Activated naive CD4-positive, alpha-beta T cell treated with anti-CD3 and anti-CD28 coated beads for 36 hours (primary cell): ENCODE measurements at regions not wholly inside any gene's neighbourhood (a gene's known extent, or its start where the extent isn't known, plus 50 kb on each side); places are given as distances from the start of the nearest gene placed in this dataset.

Experiments
- CTCF ChIA-PET: fragments of 350-600 bp; sonication (Branson Sonifier 250); formaldehyde crosslinking; loops from one replicate; lab custom pipeline; 2021; ENCODE audit warnings: antibody characterized with exemption; lab: Charles Lee
- DNase-seq: peaks from one replicate; pipeline ENCODE4 v3.0.0-alpha.2; 2020
- H3K27ac Mint-ChIP-seq: one replicate; pipeline ENCODE4 v1.8.0; 2021; ENCODE audit warnings: mild to moderate bottlenecking, mixed read lengths
- H3K27me3 Mint-ChIP-seq: one replicate; pipeline ENCODE4 v1.8.0; 2021; ENCODE audit warnings: low read depth, mixed read lengths
- H3K36me3 Mint-ChIP-seq: one replicate; pipeline ENCODE4 v1.8.0; 2021; ENCODE audit warnings: low read depth, mixed read lengths
- H3K4me1 Mint-ChIP-seq: one replicate; pipeline ENCODE4 v1.8.0; 2021; ENCODE audit warnings: low read depth, mixed read lengths
- H3K4me3 Mint-ChIP-seq: one replicate; pipeline ENCODE4 v1.8.0; 2021; ENCODE audit warnings: mild to moderate bottlenecking, moderate library complexity, mixed read lengths
- H3K9me3 Mint-ChIP-seq: one replicate; pipeline ENCODE4 v1.8.0; 2021; ENCODE audit warnings: mixed read lengths
- intact Hi-C: fragments of 100-400 bp; cut with micrococcal nuclease; formaldehyde crosslinking; loops from one replicate; pipeline ENCODE4 v1.15.1; 2023

- H3K36me3 Mint-ChIP-seq, result no peaks in the 10 kb centered on the region
- peak; percentile 34 for DNase-seq
- no peaks in the 10 kb centered on the region for H3K27me3 Mint-ChIP-seq
- intact Hi-C loops, result loop anchor here (1.0 kb wide), 2 partner anchors 7 to 141 kb away; no protein-coding TSS in a partner anchor
- CTCF ChIA-PET, result interaction anchor here (0.8 to 6.0 kb wide), 2 partner anchors 9 kb away, joined by 3 to 62 read pairs; no protein-coding TSS in a partner anchor
- peak overlapping the region; percentile 23 for H3K4me3 Mint-ChIP-seq
- peaks cover 80% of the 10 kb centered on the region for H3K4me1 Mint-ChIP-seq
- H3K9me3 Mint-ChIP-seq, result no peaks in the 10 kb centered on the region
- H3K27ac Mint-ChIP-seq, result peak overlapping the region; percentile 93
These were observed 59.1 kb upstream of the SMNDC1 start for GRCh38 chr10:110363572-110364411.

- Mint-ChIP-seq H3K9me3 (no peaks in the 10 kb centered on the region), H3K27me3 (no peaks in the 10 kb centered on the region), H3K4me1 (peaks cover 82% of the 10 kb centered on the region), H3K36me3 (no peaks in the 10 kb centered on the region), H3K27ac (peak overlapping the region; percentile 93), H3K4me3 (peak overlapping the region; percentile 10)
- DNase-seq, result peak; percentile 86
- CTCF ChIA-PET, result interaction anchor here (1.3 to 6.0 kb wide), 2 partner anchors 10 to 27 kb away, joined by 4 to 62 read pairs; no protein-coding TSS in a partner anchor
- intact Hi-C loops, result loop anchor here (1.0 kb wide), 2 partner anchors 8 to 140 kb away; no protein-coding TSS in a partner anchor
These were observed 59.8 kb upstream of the SMNDC1 start for GRCh38 chr10:110364531-110364937.

- no peak overlapping the region for H3K4me3 Mint-ChIP-seq
- intact Hi-C loops, result no loop called here
- peak overlapping the region; percentile 93 for H3K27ac Mint-ChIP-seq
These were observed 60.8 kb upstream of the SMNDC1 start for GRCh38 chr10:110365356-110366143.

GRCh38 chr10:110366635-110367034, 61.9 kb upstream of the SMNDC1 start:
- Mint-ChIP-seq H3K27me3 (no peaks in the 10 kb centered on the region), H3K4me1 (peaks cover 69% of the 10 kb centered on the region), H3K9me3 (no peaks in the 10 kb centered on the region), H3K27ac (peak overlapping the region; percentile 93), H3K36me3 (no peaks in the 10 kb centered on the region), H3K4me3 (no peak overlapping the region)
- CTCF ChIA-PET, result interaction anchor here (0.6 to 6.0 kb wide), 4 partner anchors 10 to 180 kb away, joined by 3 to 62 read pairs (median 4); no protein-coding TSS in a partner anchor
- no peak for DNase-seq
- intact Hi-C loops, result no loop called here

More at GRCh38 chr10:110365356-110366143, 60.8 kb upstream of the SMNDC1 start:
- peak; percentile 75 for DNase-seq
- Mint-ChIP-seq H3K27me3 (no peaks in the 10 kb centered on the region), H3K36me3 (no peaks in the 10 kb centered on the region), H3K4me1 (peaks cover 79% of the 10 kb centered on the region), H3K9me3 (no peaks in the 10 kb centered on the region)
- CTCF ChIA-PET, result interaction anchor here (0.5 to 6.0 kb wide), 5 partner anchors 11 to 326 kb away, joined by 3 to 62 read pairs (median 4); no protein-coding TSS in a partner anchor

- DNase-seq, result peak; percentile 40
- no peak overlapping the region for H3K4me3 Mint-ChIP-seq
These were observed 63.3 kb upstream of the SMNDC1 start for GRCh38 chr10:110368002-110368401.

GRCh38 chr10:110368556-110368955, 63.8 kb upstream of the SMNDC1 start:
- intact Hi-C loops, result no loop called here
- Mint-ChIP-seq H3K9me3 (no peaks in the 10 kb centered on the region), H3K36me3 (no peaks in the 10 kb centered on the region), H3K27me3 (no peaks in the 10 kb centered on the region), H3K4me1 (peaks cover 75% of the 10 kb centered on the region), H3K27ac (peak overlapping the region; percentile 93), H3K4me3 (no peak overlapping the region)
- CTCF ChIA-PET, result interaction anchor here (0.7 to 6.0 kb wide), 4 partner anchors 9 to 80 kb away, joined by 3 to 62 read pairs (median 4); no protein-coding TSS in a partner anchor
- no peak for DNase-seq

More at GRCh38 chr10:110368002-110368401, 63.3 kb upstream of the SMNDC1 start:
- CTCF ChIA-PET, result interaction anchor here (0.7 to 6.0 kb wide), 4 partner anchors 9 to 80 kb away, joined by 3 to 62 read pairs (median 4); no protein-coding TSS in a partner anchor
- H3K27me3 Mint-ChIP-seq, result no peaks in the 10 kb centered on the region
- H3K9me3 Mint-ChIP-seq, result no peaks in the 10 kb centered on the region
- H3K36me3 Mint-ChIP-seq, result no peaks in the 10 kb centered on the region
- H3K4me1 Mint-ChIP-seq, result peaks cover 75% of the 10 kb centered on the region
- intact Hi-C loops, result no loop called here
- H3K27ac Mint-ChIP-seq, result peak overlapping the region; percentile 93

GRCh38 chr10:110370006-110370405, 65.3 kb upstream of the SMNDC1 start:
- H3K9me3 Mint-ChIP-seq, result no peaks in the 10 kb centered on the region
- intact Hi-C loops, result no loop called here
- CTCF ChIA-PET, result interaction anchor here (1.4 to 2.0 kb wide), 2 partner anchors 8 to 15 kb away, joined by 3 to 8 read pairs; no protein-coding TSS in a partner anchor
- no peaks in the 10 kb centered on the region for H3K36me3 Mint-ChIP-seq
- peaks cover 64% of the 10 kb centered on the region for H3K4me1 Mint-ChIP-seq
- H3K27me3 Mint-ChIP-seq, result no peaks in the 10 kb centered on the region
- H3K27ac Mint-ChIP-seq, result no peak overlapping the region
- no peak overlapping the region for H3K4me3 Mint-ChIP-seq
- DNase-seq, result no peak

- H3K9me3 Mint-ChIP-seq, result no peaks in the 10 kb centered on the region
- H3K4me3 Mint-ChIP-seq, result no peak overlapping the region
- intact Hi-C loops, result loop anchor here (1.0 kb wide), 1 partner anchor 16 kb away; no protein-coding TSS in a partner anchor
- no peaks in the 10 kb centered on the region for H3K36me3 Mint-ChIP-seq
- peak overlapping the region; percentile 39 for H3K27ac Mint-ChIP-seq
- DNase-seq, result no peak
- CTCF ChIA-PET, result interaction anchor here (0.7 to 1.2 kb wide), 4 partner anchors 9 to 174 kb away, joined by 3 to 4 read pairs (median 4); no protein-coding TSS in a partner anchor
- no peaks in the 10 kb centered on the region for H3K27me3 Mint-ChIP-seq
- H3K4me1 Mint-ChIP-seq, result peaks cover 38% of the 10 kb centered on the region
These were observed 67.9 kb upstream of the SMNDC1 start for GRCh38 chr10:110372656-110373055.

GRCh38 chr10:110373059-110373458, 68.3 kb upstream of the SMNDC1 start:
- H3K4me1 Mint-ChIP-seq, result peaks cover 34% of the 10 kb centered on the region
- no peaks in the 10 kb centered on the region for H3K9me3 Mint-ChIP-seq
- DNase-seq, result no peak
- H3K27me3 Mint-ChIP-seq, result no peaks in the 10 kb centered on the region
- intact Hi-C loops, result no loop called here
- no peaks in the 10 kb centered on the region for H3K36me3 Mint-ChIP-seq
- no peak overlapping the region for H3K4me3 Mint-ChIP-seq
- H3K27ac Mint-ChIP-seq, result peak overlapping the region; percentile 39
- CTCF ChIA-PET, result interaction anchor here (0.7 to 0.9 kb wide), 2 partner anchors 9 to 174 kb away, joined by 3 to 4 read pairs; no protein-coding TSS in a partner anchor

- DNase-seq, result no peak
- Mint-ChIP-seq H3K27me3 (no peaks in the 10 kb centered on the region), H3K27ac (no peak overlapping the region), H3K4me1 (peaks cover 24% of the 10 kb centered on the region), H3K36me3 (no peaks in the 10 kb centered on the region), H3K9me3 (no peaks in the 10 kb centered on the region), H3K4me3 (no peak overlapping the region)
- intact Hi-C loops, result no loop called here
- CTCF ChIA-PET, result no interaction called here
These were observed 69.3 kb upstream of the SMNDC1 start for GRCh38 chr10:110373857-110374654.

- Mint-ChIP-seq H3K36me3 (no peaks in the 10 kb centered on the region), H3K4me1 (peaks cover 29% of the 10 kb centered on the region), H3K4me3 (no peak overlapping the region), H3K27ac (no peak overlapping the region), H3K9me3 (no peaks in the 10 kb centered on the region), H3K27me3 (no peaks in the 10 kb centered on the region)
- CTCF ChIA-PET, result interaction anchor here (0.7 kb wide), 1 partner anchor 19 kb away, joined by 4 read pairs; no protein-coding TSS in a partner anchor
- DNase-seq, result no peak
- intact Hi-C loops, result no loop called here
These were observed 70.4 kb upstream of the SMNDC1 start for GRCh38 chr10:110375121-110375520.
